ENCODE measurements at regions not wholly inside any gene's neighbourhood (a gene's known extent, or its start where the extent isn't known, plus 50 kb on each side); places are given as distances from the start of the nearest gene placed in this dataset.

- no peak overlapping the region for H3K9ac ChIP-seq (ENCODE audit: insufficient read depth, low read depth, low read length)
- in situ Hi-C loops (cut with HindIII; ENCODE audit: extremely low pct_ligation_motif_present, low pct_unique_long_range_greater_than_20kb): no loop called here
- no peaks in the 10 kb centered on the region for H3K9me3 ChIP-seq (ENCODE audit: low read length)
- ChIA-PET CTCF (ENCODE audit: low intra/inter-chr PET ratio, low total read pairs) (no interaction called here), POLR2A (no interaction called here)
- ATAC-seq: no peak
- no peaks in the 10 kb centered on the region for H3K79me2 ChIP-seq (ENCODE audit: insufficient read depth, low read length)
- H3K27me3 ChIP-seq (ENCODE audit: control insufficient read depth in 1 of 2, insufficient read depth in 2 of 2, low read length in 2 of 2): no peaks in the 10 kb centered on the region; a peak in 1 of 5 replicates
- FAIRE-seq: no peak
- 47% methylated on average over 4 of the region's 4 CpGs for WGBS (ENCODE audit: low lambda C conversion rate)
- H3K4me3 ChIP-seq (replicated peaks in 1 of 3; ENCODE audit: insufficient read depth in 1 of 3, low read depth in 2 of 3, low read length in 3 of 3): no peak overlapping the region
- TF ChIP-seq ATF6 (CRISPR knock-in tag; conservative IDR thresholded peaks at IDR 0.05) (no peak), RERE (CRISPR knock-in tag; IDR thresholded peaks at IDR 0.05; ENCODE audit: low read depth) (no peak), TFAP4 (IDR thresholded peaks at IDR 0.05; ENCODE audit: borderline replicate concordance, low read depth) (no peak), KLF9 (CRISPR knock-in tag; IDR thresholded peaks at IDR 0.05; ENCODE audit: low read depth) (no peak), ZNF546 (CRISPR knock-in tag; conservative IDR thresholded peaks at IDR 0.05) (no peak), MAZ (IDR thresholded peaks at IDR 0.05; ENCODE audit: borderline replicate concordance, low read depth, low read length) (no peak), MAZ (CRISPR knock-in tag; IDR thresholded peaks at IDR 0.05; ENCODE audit: low read depth) (no peak), MYPOP (CRISPR knock-in tag; IDR thresholded peaks at IDR 0.05) (no peak), SIN3B (IDR thresholded peaks at IDR 0.05; ENCODE audit: low read length) (no peak), TSC22D2 (CRISPR knock-in tag; IDR thresholded peaks at IDR 0.05; ENCODE audit: borderline replicate concordance) (no peak)
- intact Hi-C loops (cut with micrococcal nuclease; ENCODE audit: unreplicated experiment): no loop called here
- H3K27ac ChIP-seq (ENCODE audit: extremely low read length, insufficient read depth, low read length): no peak overlapping the region
- no peaks in the 10 kb centered on the region for H3K36me3 ChIP-seq (replicated peaks in 1 of 2; ENCODE audit: control insufficient read depth in 1 of 2, insufficient read depth in 2 of 2, low read length in 2 of 2)
- no peaks in the 10 kb centered on the region for H4K20me1 ChIP-seq (ENCODE audit: insufficient read depth, low read length)
- H3K4me1 ChIP-seq (ENCODE audit: insufficient read depth, low read length): no peaks in the 10 kb centered on the region
- no TSS peak for BruUV-seq (replicated peaks)
- no peak for DNase-seq (ENCODE audit: low spot score)
- no peak overlapping the region for H2AFZ ChIP-seq (ENCODE audit: low read length)
- no peak overlapping the region for H3K4me2 ChIP-seq (ENCODE audit: low read depth, low read length)
Observed at GRCh38 chr7:50185208-50185607, 92.2 kb upstream of the ZPBP start.
